Neural progenitor cell (in vitro differentiated cells): ENCODE measurements at regions not wholly inside any gene's neighbourhood (a gene's known extent, or its start where the extent isn't known, plus 50 kb on each side); places are given as distances from the start of the nearest gene placed in this dataset.

Experiments used
- DNase-seq: peaks from one replicate; pipeline ENCODE4 v3.0.0-alpha.2; 2016; ENCODE audit warnings: low spot score
- H2AFZ ChIP-seq: fragments of 200-600 bp; sonication (generic); replicated peaks from 2 replicates; pipeline ENCODE4 v1.6.1; 2016; ENCODE audit warnings: antibody characterized with exemption
- H3F3A ChIP-seq: fragments of 200-600 bp; sonication (generic); 2 replicates; pipeline ENCODE4 v1.6.1; 2016; ENCODE audit warnings: antibody characterized with exemption, low read depth
- H3K27ac ChIP-seq: fragments of 200-600 bp; sonication (generic); 2 replicates; pipeline ENCODE4 v1.5.1; 2016; ENCODE audit warnings: mild to moderate bottlenecking
- H3K27me3 ChIP-seq: fragments of 200-600 bp; sonication (generic); 2 replicates; pipeline ENCODE4 v1.6.1; 2016; ENCODE audit warnings: mild to moderate bottlenecking, moderate library complexity
- H3K36me3 ChIP-seq: fragments of 200-600 bp; sonication (generic); 2 replicates; pipeline ENCODE4 v1.5.1; 2016
- H3K4me1 ChIP-seq: fragments of 200-600 bp; sonication (generic); 2 replicates; pipeline ENCODE4 v1.6.1; 2016; ENCODE audit warnings: mixed run types
- H3K4me2 ChIP-seq: fragments of 200-600 bp; sonication (generic); 2 replicates; pipeline ENCODE4 v1.6.1; 2016
- H3K4me3 ChIP-seq: fragments of 200-600 bp; sonication (generic); 2 replicates; pipeline ENCODE4 v1.5.1; 2016
- H3K79me2 ChIP-seq: fragments of 200-600 bp; sonication (generic); 2 replicates; pipeline ENCODE4 v1.6.1; 2016; ENCODE audit warnings: low read depth
- H3K9ac ChIP-seq: fragments of 200-600 bp; sonication (generic); 2 replicates; pipeline ENCODE4 v1.6.1; 2016
- H3K9me3 ChIP-seq: fragments of 200-600 bp; sonication (generic); 2 replicates; pipeline ENCODE4 v1.5.1; 2016; ENCODE audit warnings: low read depth
- H4K20me1 ChIP-seq: fragments of 200-600 bp; sonication (generic); 2 replicates; pipeline ENCODE4 v1.6.1; 2016; ENCODE audit warnings: low read depth
- H3K27ac Mint-ChIP-seq: 3 replicates; pipeline ENCODE4 v1.8.0; 2021; ENCODE audit warnings: mixed read lengths
- H3K27me3 Mint-ChIP-seq: 2 replicates; pipeline ENCODE4 v1.8.0; 2022; ENCODE audit warnings: low read depth, mild to moderate bottlenecking, inconsistent platforms, moderate library complexity, mixed read lengths; ENCODE audit not compliant: insufficient read depth
- H3K36me3 Mint-ChIP-seq: 3 replicates; pipeline ENCODE4 v1.8.0; 2021; ENCODE audit warnings: mixed read lengths
- H3K4me1 Mint-ChIP-seq: 3 replicates; pipeline ENCODE4 v1.8.0; 2021; ENCODE audit warnings: mixed read lengths
- H3K4me3 Mint-ChIP-seq: 3 replicates; pipeline ENCODE4 v1.8.0; 2021; ENCODE audit warnings: mild to moderate bottlenecking, moderate library complexity, mixed read lengths
- H3K9me3 Mint-ChIP-seq: 3 replicates; pipeline ENCODE4 v1.8.0; 2020; ENCODE audit warnings: mixed read lengths
- CTCF ChIP-seq: fragments of 200-600 bp; sonication (generic); IDR thresholded peaks from 2 replicates; pipeline ENCODE4 v1.5.1; 2017; ENCODE audit warnings: antibody characterized with exemption, mild to moderate bottlenecking
- EZH2 ChIP-seq: fragments of 200-600 bp; sonication (generic); IDR thresholded peaks from 2 replicates; pipeline ENCODE4 v1.6.1; 2017; ENCODE audit warnings: antibody characterized with exemption, mild to moderate bottlenecking, moderate library complexity
- EZH2phosphoT487 ChIP-seq: fragments of 200-600 bp; sonication (generic); IDR thresholded peaks from 2 replicates; pipeline ENCODE4 v1.6.1; 2017; ENCODE audit warnings: antibody characterized with exemption

GRCh38 chr10:4459531-4459930 is 366.5 kb upstream of the AKR1E2 start:
- no peak overlapping the region for H2AFZ ChIP-seq
- H3K9me3 ChIP-seq = no peaks in the 10 kb centered on the region
- no peak overlapping the region for H3K9ac ChIP-seq
- H3K36me3 ChIP-seq = no peaks in the 10 kb centered on the region
- H3K79me2 ChIP-seq = no peaks in the 10 kb centered on the region
- no peaks in the 10 kb centered on the region for H3K4me1 ChIP-seq
- H3K4me1 Mint-ChIP-seq = no peaks in the 10 kb centered on the region
- no peak for DNase-seq
- peaks cover 8% of the 10 kb centered on the region for H3K27me3 Mint-ChIP-seq
- H3K9me3 Mint-ChIP-seq = no peaks in the 10 kb centered on the region
- no peak overlapping the region for H3K4me3 ChIP-seq
- H3F3A ChIP-seq = no peaks in the 10 kb centered on the region
- TF ChIP-seq EZH2 (no peak), CTCF (no peak), EZH2phosphoT487 (no peak)
- H3K27ac Mint-ChIP-seq = no peak overlapping the region
- H3K36me3 Mint-ChIP-seq = no peaks in the 10 kb centered on the region
- no peaks in the 10 kb centered on the region for H3K27me3 ChIP-seq
- H3K4me2 ChIP-seq = no peak overlapping the region
- H3K27ac ChIP-seq = no peak overlapping the region
- no peak overlapping the region for H3K4me3 Mint-ChIP-seq
- H4K20me1 ChIP-seq = no peaks in the 10 kb centered on the region

GRCh38 chr10:4457597-4457996 is 368.4 kb upstream of the AKR1E2 start:
- Histone ChIP-seq H3K27ac (no peak overlapping the region), H3K4me3 (no peak overlapping the region), H3K27me3 (no peaks in the 10 kb centered on the region), H3K4me2 (no peak overlapping the region), H3F3A (no peaks in the 10 kb centered on the region), H3K79me2 (no peaks in the 10 kb centered on the region), H3K9me3 (no peaks in the 10 kb centered on the region), H3K4me1 (no peaks in the 10 kb centered on the region), H4K20me1 (no peaks in the 10 kb centered on the region), H2AFZ (no peak overlapping the region), H3K36me3 (no peaks in the 10 kb centered on the region), H3K9ac (no peak overlapping the region)
- no peaks in the 10 kb centered on the region for H3K9me3 Mint-ChIP-seq
- H3K27ac Mint-ChIP-seq = no peak overlapping the region
- no peak for TF ChIP-seq CTCF
- no peak overlapping the region for H3K4me3 Mint-ChIP-seq
- peaks cover 8% of the 10 kb centered on the region for H3K27me3 Mint-ChIP-seq
- no peaks in the 10 kb centered on the region for H3K36me3 Mint-ChIP-seq
- no peaks in the 10 kb centered on the region for H3K4me1 Mint-ChIP-seq
- DNase-seq = no peak

GRCh38 chr10:4456776-4457175 is 369.2 kb upstream of the AKR1E2 start:
- H3K4me3 ChIP-seq = no peak overlapping the region
- no peak overlapping the region for H3K27ac Mint-ChIP-seq
- no peaks in the 10 kb centered on the region for H3K9me3 Mint-ChIP-seq
- no peak for TF ChIP-seq CTCF
- TF ChIP-seq EZH2phosphoT487 = no peak
- TF ChIP-seq EZH2 = no peak
- no peaks in the 10 kb centered on the region for H3K4me1 ChIP-seq
- no peak for DNase-seq
- no peak overlapping the region for H3K9ac ChIP-seq
- no peak overlapping the region for H2AFZ ChIP-seq
- no peaks in the 10 kb centered on the region for H3K36me3 ChIP-seq
- no peaks in the 10 kb centered on the region for H4K20me1 ChIP-seq
- H3K79me2 ChIP-seq = no peaks in the 10 kb centered on the region
- H3K27ac ChIP-seq = no peak overlapping the region
- peaks cover 8% of the 10 kb centered on the region for H3K27me3 Mint-ChIP-seq
- no peak overlapping the region for H3K4me3 Mint-ChIP-seq
- no peaks in the 10 kb centered on the region for H3K36me3 Mint-ChIP-seq
- no peak overlapping the region for H3K4me2 ChIP-seq
- no peaks in the 10 kb centered on the region for H3K9me3 ChIP-seq
- H3F3A ChIP-seq = no peaks in the 10 kb centered on the region
- no peaks in the 10 kb centered on the region for H3K27me3 ChIP-seq
- peaks cover 4% of the 10 kb centered on the region for H3K4me1 Mint-ChIP-seq

GRCh38 chr10:4456279-4456678 is 369.7 kb upstream of the AKR1E2 start:
- H2AFZ ChIP-seq = no peak overlapping the region
- TF ChIP-seq EZH2 (no peak), CTCF (no peak), EZH2phosphoT487 (no peak)
- no peaks in the 10 kb centered on the region for H3K36me3 ChIP-seq
- no peaks in the 10 kb centered on the region for H3K9me3 ChIP-seq
- no peaks in the 10 kb centered on the region for H3F3A ChIP-seq
- no peaks in the 10 kb centered on the region for H3K79me2 ChIP-seq
- no peak overlapping the region for H3K27ac ChIP-seq
- no peak overlapping the region for H3K9ac ChIP-seq
- H3K4me2 ChIP-seq = no peak overlapping the region
- no peaks in the 10 kb centered on the region for H3K27me3 ChIP-seq
- Mint-ChIP-seq H3K4me1 (peaks cover 7% of the 10 kb centered on the region), H3K36me3 (no peaks in the 10 kb centered on the region), H3K27me3 (peaks cover 8% of the 10 kb centered on the region), H3K9me3 (no peaks in the 10 kb centered on the region), H3K27ac (no peak overlapping the region), H3K4me3 (no peak overlapping the region)
- no peaks in the 10 kb centered on the region for H4K20me1 ChIP-seq
- no peak for DNase-seq
- H3K4me1 ChIP-seq = no peaks in the 10 kb centered on the region
- H3K4me3 ChIP-seq = no peak overlapping the region
